Suprapubic skin (tissue), 4 donors: ENCODE measurements at regions not wholly inside any gene's neighbourhood (a gene's known extent, or its start where the extent isn't known, plus 50 kb on each side); places are given as distances from the start of the nearest gene placed in this dataset.

Experiments
- DNase-seq, 2 donors: peaks; one replicate each; pipeline ENCODE4 v3.0.0-alpha.2; 2019; ENCODE audit warnings: low spot score in 2 of 2
- H3K27ac ChIP-seq: fragments of 200-600 bp; sonication (generic); one replicate; pipeline ENCODE4 v1.5.1; 2019
- H3K27me3 ChIP-seq: fragments of 200-600 bp; sonication (generic); one replicate; pipeline ENCODE4 v1.5.1; 2019
- H3K36me3 ChIP-seq: fragments of 200-600 bp; sonication (generic); one replicate; pipeline ENCODE4 v1.5.1; 2019
- H3K4me1 ChIP-seq: fragments of 200-600 bp; sonication (generic); one replicate; pipeline ENCODE4 v1.5.1; 2019
- H3K4me3 ChIP-seq: fragments of 200-600 bp; sonication (generic); one replicate; pipeline ENCODE4 v1.5.1; 2019; ENCODE audit warnings: mild to moderate bottlenecking
- H3K9me3 ChIP-seq: fragments of 200-600 bp; sonication (generic); one replicate; pipeline ENCODE4 v1.5.1; 2019
- EP300 ChIP-seq: sonication (generic); formaldehyde crosslinking; IDR thresholded peaks from one replicate; pipeline ENCODE4 v1.6.1; 2017; ENCODE audit warnings: antibody characterized with exemption
- POLR2A ChIP-seq, 2 donors: fragments of 450-650 bp; IDR thresholded peaks; one replicate each; pipeline ENCODE4 v1.6.1; 2017; ENCODE audit warnings: antibody characterized with exemption in 2 of 2, mild to moderate bottlenecking in 2 of 2, moderate library complexity in 2 of 2
- POLR2AphosphoS5 ChIP-seq, 3 donors: sonication (generic); formaldehyde crosslinking; IDR thresholded peaks; one replicate each; pipeline ENCODE4 v1.6.1; 2017; ENCODE audit warnings: antibody characterized with exemption in 3 of 3
- WGBS: methylation state at CpG from one replicate; pipeline ENCODE4 v1.1.5; 2018; 5-methylcytosine and 5-hydroxymethylcytosine counted together
- TF ChIP-seq, protein P1 (sequence below), 2 donors: fragments of 200-600 bp in 1 of 2; fragments of 450-650 bp in 1 of 2; sonication (generic) in 1 of 2; IDR thresholded peaks; one replicate each; pipeline ENCODE4 v1.5.1; 2016 to 2019; ENCODE audit warnings: antibody characterized with exemption in 2 of 2, mild to moderate bottlenecking in 1 of 2, moderate library complexity in 1 of 2

GRCh38 chr2:107006836-107007235 lies 120.9 kb upstream of the ST6GAL2 start:
- TF ChIP-seq POLR2A (IDR thresholded peaks at IDR 0.05): no peak
- TF ChIP-seq, protein P1, sequence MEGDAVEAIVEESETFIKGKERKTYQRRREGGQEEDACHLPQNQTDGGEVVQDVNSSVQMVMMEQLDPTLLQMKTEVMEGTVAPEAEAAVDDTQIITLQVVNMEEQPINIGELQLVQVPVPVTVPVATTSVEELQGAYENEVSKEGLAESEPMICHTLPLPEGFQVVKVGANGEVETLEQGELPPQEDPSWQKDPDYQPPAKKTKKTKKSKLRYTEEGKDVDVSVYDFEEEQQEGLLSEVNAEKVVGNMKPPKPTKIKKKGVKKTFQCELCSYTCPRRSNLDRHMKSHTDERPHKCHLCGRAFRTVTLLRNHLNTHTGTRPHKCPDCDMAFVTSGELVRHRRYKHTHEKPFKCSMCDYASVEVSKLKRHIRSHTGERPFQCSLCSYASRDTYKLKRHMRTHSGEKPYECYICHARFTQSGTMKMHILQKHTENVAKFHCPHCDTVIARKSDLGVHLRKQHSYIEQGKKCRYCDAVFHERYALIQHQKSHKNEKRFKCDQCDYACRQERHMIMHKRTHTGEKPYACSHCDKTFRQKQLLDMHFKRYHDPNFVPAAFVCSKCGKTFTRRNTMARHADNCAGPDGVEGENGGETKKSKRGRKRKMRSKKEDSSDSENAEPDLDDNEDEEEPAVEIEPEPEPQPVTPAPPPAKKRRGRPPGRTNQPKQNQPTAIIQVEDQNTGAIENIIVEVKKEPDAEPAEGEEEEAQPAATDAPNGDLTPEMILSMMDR (IDR thresholded peaks at IDR 0.05): no peak
- TF ChIP-seq EP300: no peak
- TF ChIP-seq POLR2AphosphoS5 (IDR thresholded peaks at IDR 0.05): no peak
- DNase-seq: no peak
- no peaks in the 10 kb centered on the region for H3K4me1 ChIP-seq

DNA sequence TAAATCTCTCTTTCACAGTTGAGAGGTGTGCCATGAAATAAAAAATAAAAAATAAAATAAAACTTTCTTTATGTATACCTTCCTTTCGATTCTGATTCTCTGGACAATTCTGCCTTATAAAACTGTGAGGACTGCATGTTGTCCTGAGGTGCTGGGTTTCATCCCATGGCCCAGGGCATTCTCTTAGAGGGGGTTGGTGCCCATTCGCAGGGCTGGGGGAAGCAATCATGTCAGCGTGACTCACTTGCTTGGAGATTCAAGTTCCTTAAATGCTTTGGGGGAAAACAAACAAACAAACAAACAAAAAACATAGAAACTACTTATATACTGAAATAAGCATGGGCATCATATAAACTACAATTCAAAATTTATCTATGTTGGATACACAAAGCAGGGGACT lies 122.0 kb upstream of the ST6GAL2 start:
- DNase-seq: no peak
- H3K27ac ChIP-seq: no peak overlapping the region

More at GRCh38 chr2:107006836-107007235, 120.9 kb upstream of the ST6GAL2 start:
- no peak overlapping the region for H3K27ac ChIP-seq
- WGBS: 74% methylated on average over 2 of the region's 2 CpGs
- no peaks in the 10 kb centered on the region for H3K36me3 ChIP-seq
- no peaks in the 10 kb centered on the region for H3K27me3 ChIP-seq
- no peaks in the 10 kb centered on the region for H3K9me3 ChIP-seq
- no peak overlapping the region for H3K4me3 ChIP-seq

DNA sequence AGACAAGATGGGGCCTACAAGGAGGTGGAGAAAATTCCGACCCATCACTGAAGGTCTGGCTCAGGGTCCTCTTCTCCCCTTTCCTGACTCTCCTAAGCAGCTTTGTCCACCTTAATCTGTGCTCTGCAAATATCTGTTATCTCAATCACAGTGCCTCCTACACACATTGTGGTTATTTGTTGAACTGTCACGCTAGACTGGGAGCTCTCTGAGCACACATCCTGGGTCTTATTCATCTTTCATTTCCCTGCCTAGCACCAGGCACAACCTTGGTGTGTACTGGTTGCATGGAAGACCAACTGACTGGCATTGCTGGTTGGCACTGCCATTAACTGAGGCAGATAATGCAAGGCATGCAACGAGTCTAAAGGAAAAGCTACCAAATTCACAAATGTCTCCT lies 122.9 kb upstream of the ST6GAL2 start:
- H3K4me3 ChIP-seq: no peak overlapping the region
- H3K4me1 ChIP-seq: no peaks in the 10 kb centered on the region
- no peaks in the 10 kb centered on the region for H3K9me3 ChIP-seq
- no peak for DNase-seq
- H3K27ac ChIP-seq: no peak overlapping the region
- no peak for TF ChIP-seq POLR2A (IDR thresholded peaks at IDR 0.05)
- TF ChIP-seq, protein P1 (IDR thresholded peaks at IDR 0.05): no peak
- no peak for TF ChIP-seq POLR2AphosphoS5 (IDR thresholded peaks at IDR 0.05)
- TF ChIP-seq EP300: no peak
- 81% methylated on average over 3 of the region's 3 CpGs for WGBS
- no peaks in the 10 kb centered on the region for H3K27me3 ChIP-seq
- H3K36me3 ChIP-seq: no peaks in the 10 kb centered on the region

More for the DNA sequence above, 122.0 kb upstream of the ST6GAL2 start:
- Histone ChIP-seq H3K4me3 (no peak overlapping the region), H3K27me3 (no peaks in the 10 kb centered on the region), H3K4me1 (no peaks in the 10 kb centered on the region), H3K9me3 (no peaks in the 10 kb centered on the region), H3K36me3 (no peaks in the 10 kb centered on the region)
- TF ChIP-seq POLR2A (IDR thresholded peaks at IDR 0.05) (no peak), POLR2AphosphoS5 (IDR thresholded peaks at IDR 0.05) (no peak), EP300 (no peak)
- TF ChIP-seq, protein P1 (IDR thresholded peaks at IDR 0.05): no peak
- 69% methylated on average over 3 of the region's 3 CpGs for WGBS

DNA sequence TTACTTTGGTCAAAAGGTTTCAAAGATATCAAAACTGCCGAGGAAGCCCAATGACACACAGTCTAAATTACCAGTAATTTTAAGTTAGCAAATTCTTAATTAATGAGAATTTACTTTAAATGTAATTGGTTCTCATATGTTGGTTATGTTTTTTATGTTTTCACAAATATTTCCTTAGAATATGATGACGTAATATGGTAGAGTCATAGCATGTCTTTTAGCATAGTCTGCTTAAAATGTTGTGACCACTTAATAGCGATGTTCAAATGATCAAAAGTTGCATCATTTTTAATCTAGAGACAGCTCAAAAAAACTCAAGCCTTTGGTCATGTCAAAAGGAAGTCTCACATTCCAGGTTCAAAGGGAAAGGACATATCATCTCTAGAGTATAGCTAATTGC lies 123.3 kb upstream of the ST6GAL2 start:
- TF ChIP-seq POLR2AphosphoS5 (IDR thresholded peaks at IDR 0.05) (no peak), EP300 (no peak), POLR2A (IDR thresholded peaks at IDR 0.05) (no peak)
- TF ChIP-seq, protein P1 (IDR thresholded peaks at IDR 0.05): no peak
- Histone ChIP-seq H3K9me3 (no peaks in the 10 kb centered on the region), H3K4me1 (no peaks in the 10 kb centered on the region), H3K27me3 (no peaks in the 10 kb centered on the region), H3K27ac (no peak overlapping the region), H3K36me3 (no peaks in the 10 kb centered on the region), H3K4me3 (no peak overlapping the region)
- no peak for DNase-seq
- WGBS: 93% methylated on average over 3 of the region's 3 CpGs

- no peaks in the 10 kb centered on the region for H3K4me1 ChIP-seq
- H3K27me3 ChIP-seq: no peaks in the 10 kb centered on the region
- H3K9me3 ChIP-seq: no peaks in the 10 kb centered on the region
- TF ChIP-seq, protein P1 (IDR thresholded peaks at IDR 0.05): no peak
- no peak for TF ChIP-seq POLR2AphosphoS5 (IDR thresholded peaks at IDR 0.05)
- TF ChIP-seq POLR2A (IDR thresholded peaks at IDR 0.05): no peak
- TF ChIP-seq EP300: no peak
- no peak for DNase-seq
- H3K27ac ChIP-seq: no peak overlapping the region
- H3K4me3 ChIP-seq: no peak overlapping the region
- H3K36me3 ChIP-seq: no peaks in the 10 kb centered on the region
- 80% methylated on average over 5 of the region's 5 CpGs for WGBS
Observed at GRCh38 chr2:107012714-107013306, 126.8 kb upstream of the ST6GAL2 start.
